PFSK-1 (cell line): ENCODE measurements at regions not wholly inside any gene's neighbourhood (a gene's known extent, or its start where the extent isn't known, plus 50 kb on each side); places are given as distances from the start of the nearest gene placed in this dataset.

Source experiments
- FOXP2 ChIP-seq: optimal IDR thresholded peaks from 2 replicates; pipeline ENCODE3; 2011; ENCODE audit warnings: borderline replicate concordance, control low read depth, inconsistent platforms; ENCODE audit not compliant: insufficient read depth; ENCODE audit errors: extremely low read length, extremely low read depth
- POLR2AphosphoS5 ChIP-seq: IDR thresholded peaks from 2 replicates; pipeline ENCODE4 v1.6.1; 2012; ENCODE audit warnings: low read depth, mild to moderate bottlenecking, control low read depth, low read length, moderate library complexity
- SIN3A ChIP-seq: IDR thresholded peaks from 2 replicates; pipeline ENCODE4 v1.6.1; 2012; ENCODE audit warnings: mild to moderate bottlenecking, low read length, moderate library complexity, borderline replicate concordance; ENCODE audit not compliant: insufficient read depth
- TAF1 ChIP-seq: IDR thresholded peaks from 2 replicates; pipeline ENCODE4 v1.6.1; 2012; ENCODE audit warnings: low read length, control low read depth, borderline replicate concordance; ENCODE audit not compliant: insufficient read depth
- TF ChIP-seq, protein P1 (sequence below), 2 experiments: IDR thresholded peaks; 2 replicates each; pipeline versions ENCODE4 v1.6.1 to v1.8.0; 2011 to 2012; ENCODE audit warnings: low read depth in 2 of 2, low read length in 2 of 2, control low read depth in 1 of 2, inconsistent platforms in 1 of 2, mild to moderate bottlenecking in 1 of 2, moderate library complexity in 1 of 2; ENCODE audit not compliant: insufficient read depth in 1 of 2

DNA sequence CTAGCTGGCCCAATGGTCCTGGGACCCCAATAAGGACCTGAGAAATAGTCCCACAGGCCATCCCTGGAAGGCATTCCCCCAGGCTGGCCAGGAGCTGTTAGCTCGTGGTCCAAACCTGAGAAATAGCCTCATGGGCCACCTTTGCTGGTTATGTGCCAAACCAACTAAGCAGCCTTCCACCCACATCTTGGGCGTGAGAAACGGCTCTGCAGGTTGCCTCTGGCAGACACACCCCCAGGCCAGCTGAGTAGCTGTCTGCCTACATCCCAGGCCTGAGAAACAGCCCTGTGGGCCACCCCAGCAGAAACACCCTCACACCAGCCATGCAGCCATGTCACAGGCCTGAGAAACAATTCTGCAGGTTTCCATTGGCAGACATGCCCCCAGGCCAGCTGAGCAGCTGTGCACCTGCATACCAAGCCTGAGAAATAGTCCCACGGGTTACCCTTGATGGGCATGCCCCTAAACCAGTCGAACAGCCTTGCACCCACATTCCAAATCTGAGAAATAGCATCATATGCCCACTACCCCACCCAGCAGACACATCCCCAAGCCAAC lies 567.8 kb upstream of the ID4 start:
- TF ChIP-seq SIN3A (no peak), TAF1 (no peak), POLR2AphosphoS5 (no peak), FOXP2 (no peak)
- TF ChIP-seq, protein P1, sequence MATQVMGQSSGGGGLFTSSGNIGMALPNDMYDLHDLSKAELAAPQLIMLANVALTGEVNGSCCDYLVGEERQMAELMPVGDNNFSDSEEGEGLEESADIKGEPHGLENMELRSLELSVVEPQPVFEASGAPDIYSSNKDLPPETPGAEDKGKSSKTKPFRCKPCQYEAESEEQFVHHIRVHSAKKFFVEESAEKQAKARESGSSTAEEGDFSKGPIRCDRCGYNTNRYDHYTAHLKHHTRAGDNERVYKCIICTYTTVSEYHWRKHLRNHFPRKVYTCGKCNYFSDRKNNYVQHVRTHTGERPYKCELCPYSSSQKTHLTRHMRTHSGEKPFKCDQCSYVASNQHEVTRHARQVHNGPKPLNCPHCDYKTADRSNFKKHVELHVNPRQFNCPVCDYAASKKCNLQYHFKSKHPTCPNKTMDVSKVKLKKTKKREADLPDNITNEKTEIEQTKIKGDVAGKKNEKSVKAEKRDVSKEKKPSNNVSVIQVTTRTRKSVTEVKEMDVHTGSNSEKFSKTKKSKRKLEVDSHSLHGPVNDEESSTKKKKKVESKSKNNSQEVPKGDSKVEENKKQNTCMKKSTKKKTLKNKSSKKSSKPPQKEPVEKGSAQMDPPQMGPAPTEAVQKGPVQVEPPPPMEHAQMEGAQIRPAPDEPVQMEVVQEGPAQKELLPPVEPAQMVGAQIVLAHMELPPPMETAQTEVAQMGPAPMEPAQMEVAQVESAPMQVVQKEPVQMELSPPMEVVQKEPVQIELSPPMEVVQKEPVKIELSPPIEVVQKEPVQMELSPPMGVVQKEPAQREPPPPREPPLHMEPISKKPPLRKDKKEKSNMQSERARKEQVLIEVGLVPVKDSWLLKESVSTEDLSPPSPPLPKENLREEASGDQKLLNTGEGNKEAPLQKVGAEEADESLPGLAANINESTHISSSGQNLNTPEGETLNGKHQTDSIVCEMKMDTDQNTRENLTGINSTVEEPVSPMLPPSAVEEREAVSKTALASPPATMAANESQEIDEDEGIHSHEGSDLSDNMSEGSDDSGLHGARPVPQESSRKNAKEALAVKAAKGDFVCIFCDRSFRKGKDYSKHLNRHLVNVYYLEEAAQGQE (IDR thresholded peaks at IDR 0.05; ENCODE audit: insufficient read depth in 1 of 2, low read depth in 2 of 2, low read length in 2 of 2), result no peak

DNA sequence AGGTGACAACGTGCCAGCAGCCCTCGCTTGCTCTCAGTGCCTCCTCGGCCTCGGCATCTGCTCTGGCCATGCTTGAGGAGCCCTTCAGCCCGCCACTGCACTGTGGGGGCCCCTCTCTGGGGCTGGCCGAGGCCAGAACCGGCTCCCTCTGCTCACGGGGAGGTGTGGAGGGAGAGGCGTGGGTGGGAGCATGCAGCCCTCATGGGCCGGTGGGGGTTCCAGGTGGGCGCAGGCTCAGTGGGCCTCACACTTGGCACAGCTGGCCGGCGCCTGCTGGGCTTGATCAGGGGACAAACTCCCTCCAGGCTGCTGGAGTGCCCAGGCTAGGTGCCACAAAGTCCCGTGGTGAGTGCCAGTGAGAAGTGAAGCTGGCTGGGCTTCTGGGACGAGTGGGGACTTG lies 566.6 kb upstream of the ID4 start:
- TF ChIP-seq POLR2AphosphoS5 (no peak), TAF1 (no peak)

DNA sequence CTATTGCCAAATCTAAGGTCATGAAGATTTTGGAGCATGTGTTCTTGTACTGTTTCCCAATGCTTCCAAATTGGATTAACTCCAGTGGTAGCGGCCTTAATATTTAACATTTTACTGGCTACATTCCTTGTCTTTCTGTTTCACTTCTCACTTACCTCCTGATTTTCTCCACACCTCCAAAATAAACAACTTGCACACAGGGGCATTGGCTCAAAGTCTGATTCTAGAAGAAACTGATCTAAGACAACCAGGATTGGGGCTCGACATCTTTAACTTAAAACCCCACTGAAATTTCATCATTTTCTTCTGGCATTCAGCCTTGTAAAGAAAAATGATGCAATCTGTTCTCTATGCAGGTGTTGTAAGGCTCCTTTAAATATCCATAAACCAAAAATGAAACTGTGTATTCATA lies 557.9 kb upstream of the ID4 start:
- TF ChIP-seq SIN3A, result no peak
- no peak for TF ChIP-seq FOXP2
- TF ChIP-seq, protein P1 (IDR thresholded peaks at IDR 0.05; ENCODE audit: insufficient read depth in 1 of 2, low read depth in 2 of 2, low read length in 2 of 2), result no peak
- TF ChIP-seq POLR2AphosphoS5, result no peak
- no peak for TF ChIP-seq TAF1

DNA sequence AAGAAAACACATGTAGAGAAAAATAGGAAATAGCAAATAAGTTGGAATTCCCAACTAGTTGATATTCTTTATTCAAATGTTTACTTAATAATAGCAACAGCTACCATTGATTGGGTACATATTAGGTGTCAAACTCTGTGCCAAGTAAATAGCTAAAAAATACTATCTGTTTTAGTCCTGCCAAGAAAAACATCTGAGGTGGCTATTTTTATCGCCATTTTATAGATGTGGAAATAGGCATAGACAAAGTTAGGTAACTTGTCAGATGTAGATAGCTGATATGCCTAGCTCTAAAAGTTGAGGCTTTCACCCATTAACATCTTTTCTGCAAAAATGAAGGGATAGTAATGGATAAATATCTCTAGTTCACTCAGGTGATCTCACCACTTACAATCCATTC lies 549.2 kb upstream of the ID4 start:
- TF ChIP-seq, protein P1 (IDR thresholded peaks at IDR 0.05; ENCODE audit: insufficient read depth in 1 of 2, low read depth in 2 of 2, low read length in 2 of 2), result no peak
- no peak for TF ChIP-seq FOXP2
- no peak for TF ChIP-seq POLR2AphosphoS5
- no peak for TF ChIP-seq TAF1
- TF ChIP-seq SIN3A, result no peak

DNA sequence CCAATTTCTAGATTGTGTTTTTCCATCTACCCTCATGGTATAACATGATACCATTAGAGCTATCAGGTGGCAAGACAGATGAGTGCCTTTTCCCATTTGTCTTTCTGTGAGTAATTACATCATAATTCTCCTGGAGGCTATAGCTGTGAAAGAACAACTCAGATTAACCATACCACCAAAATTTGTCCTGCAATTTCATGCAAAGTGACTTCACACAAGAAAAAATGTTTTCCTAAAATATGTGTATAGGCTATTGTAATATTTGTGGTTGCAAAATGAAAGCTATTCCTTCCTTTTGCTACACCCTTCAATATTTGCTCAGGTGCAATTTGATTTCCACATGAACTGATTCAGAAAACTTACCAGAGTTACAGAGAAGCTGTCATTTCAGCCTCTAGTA lies 547.7 kb upstream of the ID4 start:
- TF ChIP-seq, protein P1 (IDR thresholded peaks at IDR 0.05; ENCODE audit: insufficient read depth in 1 of 2, low read depth in 2 of 2, low read length in 2 of 2), result no peak
- TF ChIP-seq POLR2AphosphoS5 (no peak), FOXP2 (no peak), SIN3A (no peak), TAF1 (no peak)
